Adipocyte (in vitro differentiated cells): ENCODE measurements at regions not wholly inside any gene's neighbourhood (a gene's known extent, or its start where the extent isn't known, plus 50 kb on each side); places are given as distances from the start of the nearest gene placed in this dataset.

Source experiments
- DNase-seq: peaks from one replicate; pipeline ENCODE4 v3.0.0-alpha.2; 2015; ENCODE audit warnings: low read depth
- H3K27me3 ChIP-seq: replicated peaks from 2 replicates; pipeline ENCODE4 v1.7.0; 2013; ENCODE audit warnings: mild to moderate bottlenecking, low read length, moderate library complexity; ENCODE audit not compliant: control insufficient read depth, insufficient read depth
- H3K36me3 ChIP-seq: 2 replicates; pipeline ENCODE4 v1.7.0; 2013; ENCODE audit warnings: low read length, mild to moderate bottlenecking, moderate library complexity; ENCODE audit not compliant: control insufficient read depth, insufficient read depth, severe bottlenecking
- H3K4me1 ChIP-seq: 2 replicates; pipeline ENCODE4 v1.7.0; 2013; ENCODE audit warnings: mild to moderate bottlenecking, low read length, moderate library complexity; ENCODE audit not compliant: control insufficient read depth, insufficient read depth
- H3K4me3 ChIP-seq: 2 replicates; pipeline ENCODE4 v1.7.0; 2013; ENCODE audit warnings: mild to moderate bottlenecking, low read length, moderate library complexity
- H3K9ac ChIP-seq: 2 replicates; pipeline ENCODE4 v1.7.0; 2013; ENCODE audit warnings: mild to moderate bottlenecking, low read length, moderate library complexity
- H3K9me3 ChIP-seq: 2 replicates; pipeline ENCODE4 v1.7.0; 2013; ENCODE audit warnings: mild to moderate bottlenecking, low read length, moderate library complexity; ENCODE audit not compliant: control insufficient read depth

DNA sequence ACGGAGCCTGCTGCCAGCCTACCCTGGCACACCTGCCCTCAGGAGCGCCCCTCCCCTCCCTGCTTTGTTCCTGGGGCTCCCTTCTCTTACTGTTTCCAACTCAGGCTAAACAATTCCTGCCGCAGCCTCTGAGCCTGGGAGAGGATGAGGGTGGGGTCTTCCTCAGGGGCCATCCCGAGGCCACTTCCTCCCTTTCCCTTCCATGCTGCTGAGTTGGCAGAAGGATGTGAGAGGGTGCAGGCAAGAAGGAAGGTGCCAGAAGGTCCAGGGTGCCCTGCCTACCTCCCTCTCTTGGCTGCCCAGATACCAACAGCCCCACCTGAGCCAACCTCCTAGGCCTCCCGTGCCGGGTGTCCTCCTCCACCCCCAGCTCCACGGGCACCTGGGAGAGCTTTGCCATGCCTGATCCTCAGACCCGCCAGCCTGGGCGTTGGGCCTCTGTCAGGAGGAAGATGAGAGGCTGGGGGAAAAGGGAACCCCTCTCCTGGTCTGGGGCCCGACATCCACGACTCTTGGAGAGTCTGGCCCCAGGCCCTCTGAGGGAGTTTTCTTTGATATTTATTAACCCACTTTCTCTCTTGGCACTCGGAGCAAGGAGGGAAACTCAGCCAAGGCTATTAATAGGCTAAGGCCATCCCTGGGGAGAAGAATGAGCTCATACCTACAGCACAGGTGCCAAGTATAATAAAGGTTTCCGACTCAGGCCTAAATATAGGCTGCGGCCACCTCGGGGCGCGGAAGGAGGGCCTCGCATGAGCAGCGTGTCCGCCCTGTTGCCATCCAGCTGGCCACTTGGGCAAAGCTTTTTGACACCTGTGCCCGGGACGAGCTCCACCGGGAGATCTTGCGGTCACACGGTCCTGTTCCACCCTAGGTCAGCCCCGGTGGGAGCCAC lies 232.0 kb downstream of the ENGASE start:
- no peaks in the 10 kb centered on the region for H3K9me3 ChIP-seq
- H3K36me3 ChIP-seq: no peaks in the 10 kb centered on the region
- DNase-seq: no peak
- H3K4me3 ChIP-seq: no peak overlapping the region
- H3K9ac ChIP-seq: no peak overlapping the region
- peaks cover 12% of the 10 kb centered on the region for H3K4me1 ChIP-seq
- H3K27me3 ChIP-seq: peaks cover 40% of the 10 kb centered on the region

DNA sequence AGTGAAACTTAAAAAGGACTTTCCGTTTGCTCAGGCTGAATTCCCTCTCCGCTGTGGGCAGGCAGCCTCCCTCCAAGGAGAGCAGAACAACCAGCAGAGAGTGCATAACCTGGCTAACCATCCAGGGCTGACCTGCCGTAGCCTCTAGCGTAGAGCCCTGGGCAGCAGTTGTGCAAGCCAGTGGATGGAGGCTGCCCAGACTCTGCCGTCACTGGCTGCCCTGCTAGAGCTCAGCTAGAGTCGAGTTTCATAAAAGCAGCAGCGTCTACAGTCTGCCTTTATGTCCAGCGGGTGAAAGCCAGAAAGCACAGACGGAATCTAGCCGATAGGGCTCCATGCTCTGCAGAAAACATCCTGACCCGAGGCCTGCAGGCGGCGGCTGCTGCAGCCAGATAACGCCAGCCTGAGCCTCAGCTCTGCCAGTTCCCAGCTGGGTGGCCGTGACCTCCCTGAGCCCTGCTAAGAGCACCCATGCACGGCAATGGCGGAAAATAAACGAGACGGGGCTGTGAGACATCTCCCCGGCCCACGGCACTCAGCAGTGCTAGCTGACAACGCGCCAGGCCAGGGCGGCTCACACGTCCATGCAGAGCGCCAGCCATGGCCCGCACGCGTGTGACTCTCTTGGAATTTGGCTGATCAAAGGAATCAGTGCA lies 231.3 kb downstream of the ENGASE start:
- no peaks in the 10 kb centered on the region for H3K9me3 ChIP-seq
- DNase-seq: no peak
- H3K4me1 ChIP-seq: peaks cover 12% of the 10 kb centered on the region
- no peak overlapping the region for H3K4me3 ChIP-seq
- H3K36me3 ChIP-seq: no peaks in the 10 kb centered on the region
- peaks cover 44% of the 10 kb centered on the region for H3K27me3 ChIP-seq
- no peak overlapping the region for H3K9ac ChIP-seq

GRCh38 chr17:79305376-79305767 lies 230.7 kb downstream of the ENGASE start:
- Histone ChIP-seq H3K4me1 (peaks cover 12% of the 10 kb centered on the region), H3K9me3 (no peaks in the 10 kb centered on the region), H3K9ac (no peak overlapping the region), H3K36me3 (no peaks in the 10 kb centered on the region), H3K27me3 (peaks cover 39% of the 10 kb centered on the region), H3K4me3 (no peak overlapping the region)
- DNase-seq: no peak

- H3K27me3 ChIP-seq: peaks cover 34% of the 10 kb centered on the region
- H3K9me3 ChIP-seq: no peaks in the 10 kb centered on the region
- no peak overlapping the region for H3K4me3 ChIP-seq
- no peak for DNase-seq
- H3K4me1 ChIP-seq: peaks cover 12% of the 10 kb centered on the region
- no peaks in the 10 kb centered on the region for H3K36me3 ChIP-seq
- H3K9ac ChIP-seq: no peak overlapping the region
These were observed 230.3 kb downstream of the ENGASE start for GRCh38 chr17:79304884-79305283.

DNA sequence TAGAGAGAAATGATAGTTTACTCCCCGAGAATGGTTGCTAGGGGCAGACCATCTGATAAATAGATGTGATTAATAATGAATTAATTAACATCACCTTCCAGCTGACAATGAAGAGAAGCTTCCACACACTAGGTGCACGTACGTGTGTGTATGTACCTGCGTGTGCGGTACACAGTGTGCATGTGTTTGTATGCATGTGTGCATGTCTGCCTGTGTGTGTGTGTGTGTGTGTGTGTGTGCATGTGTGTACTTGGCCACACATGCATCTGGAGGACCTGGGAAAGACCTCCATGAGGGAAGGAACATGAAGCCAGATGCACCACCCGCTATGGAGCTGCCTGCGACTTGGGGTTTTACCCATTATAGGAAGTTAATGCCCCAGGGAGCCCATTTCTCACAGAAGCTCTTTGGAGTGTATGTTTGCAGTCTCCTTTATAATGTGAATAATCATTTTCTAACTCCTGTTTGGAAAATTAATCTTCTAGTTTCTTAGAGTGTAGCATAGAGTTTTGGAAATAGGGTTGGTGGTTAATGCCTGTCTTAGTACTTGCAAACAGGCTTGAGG lies 229.1 kb downstream of the ENGASE start:
- Histone ChIP-seq H3K27me3 (peaks cover 29% of the 10 kb centered on the region), H3K36me3 (no peaks in the 10 kb centered on the region), H3K4me3 (no peak overlapping the region), H3K9ac (no peak overlapping the region), H3K9me3 (no peaks in the 10 kb centered on the region), H3K4me1 (peaks cover 12% of the 10 kb centered on the region)
- no peak for DNase-seq

- Histone ChIP-seq H3K36me3 (no peaks in the 10 kb centered on the region), H3K4me3 (no peak overlapping the region), H3K9me3 (no peaks in the 10 kb centered on the region), H3K9ac (no peak overlapping the region), H3K27me3 (peaks cover 34% of the 10 kb centered on the region), H3K4me1 (peaks cover 5% of the 10 kb centered on the region)
- no peak for DNase-seq
These were observed 226.8 kb downstream of the ENGASE start for GRCh38 chr17:79301469-79301868.

DNA sequence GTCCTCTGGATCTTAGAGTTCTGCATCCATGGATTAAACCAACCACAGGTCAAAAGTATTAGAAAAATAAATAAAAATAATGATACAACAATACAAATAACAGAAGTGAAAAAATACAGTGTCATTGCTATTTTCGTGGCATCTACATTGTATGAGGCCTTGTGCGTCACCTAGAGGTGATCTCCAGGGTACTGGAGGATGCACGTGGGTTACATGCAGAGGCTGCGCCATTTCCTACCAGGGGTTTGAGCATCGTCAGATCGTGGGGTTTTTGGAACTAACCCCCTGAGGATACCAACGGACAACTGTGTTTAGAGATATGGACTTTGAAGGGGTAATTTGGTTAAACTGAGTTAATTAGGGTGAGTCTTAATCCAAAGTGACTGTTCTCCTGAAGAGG lies 224.7 kb downstream of the ENGASE start:
- Histone ChIP-seq H3K9me3 (no peaks in the 10 kb centered on the region), H3K36me3 (no peaks in the 10 kb centered on the region), H3K27me3 (peaks cover 31% of the 10 kb centered on the region), H3K9ac (no peak overlapping the region), H3K4me3 (no peak overlapping the region), H3K4me1 (no peaks in the 10 kb centered on the region)
- no peak for DNase-seq

GRCh38 chr17:79298799-79299198 lies 224.2 kb downstream of the ENGASE start:
- H3K9ac ChIP-seq: no peak overlapping the region
- H3K9me3 ChIP-seq: no peaks in the 10 kb centered on the region
- H3K4me3 ChIP-seq: no peak overlapping the region
- no peaks in the 10 kb centered on the region for H3K36me3 ChIP-seq
- DNase-seq: no peak
- peaks cover 33% of the 10 kb centered on the region for H3K27me3 ChIP-seq
- no peaks in the 10 kb centered on the region for H3K4me1 ChIP-seq

DNA sequence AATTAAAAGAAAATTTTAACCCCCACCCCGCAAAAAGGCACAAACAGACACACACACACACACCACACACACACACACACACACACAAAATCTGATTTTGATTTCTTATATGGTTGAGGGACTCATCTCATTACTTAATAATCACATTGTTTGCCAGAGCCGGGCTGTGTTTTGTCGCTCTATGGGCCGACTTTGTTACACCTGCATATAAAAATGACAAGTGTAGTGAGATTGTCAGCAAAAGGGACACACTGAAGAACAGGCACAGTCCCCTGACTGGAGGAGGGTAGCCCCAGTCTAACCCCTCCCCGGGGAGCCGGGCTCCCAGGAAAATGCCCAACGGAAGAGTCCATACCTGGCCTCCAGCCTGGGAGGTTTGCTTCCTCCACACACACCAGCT lies 221.6 kb downstream of the ENGASE start:
- Histone ChIP-seq H3K27me3 (peaks cover 32% of the 10 kb centered on the region), H3K4me1 (no peaks in the 10 kb centered on the region), H3K9ac (no peak overlapping the region), H3K36me3 (no peaks in the 10 kb centered on the region), H3K4me3 (no peak overlapping the region), H3K9me3 (no peaks in the 10 kb centered on the region)
- no peak for DNase-seq

GRCh38 chr17:79295307-79295706 lies 220.7 kb downstream of the ENGASE start:
- no peaks in the 10 kb centered on the region for H3K9me3 ChIP-seq
- DNase-seq: no peak
- H3K9ac ChIP-seq: no peak overlapping the region
- H3K36me3 ChIP-seq: no peaks in the 10 kb centered on the region
- H3K27me3 ChIP-seq: peaks cover 35% of the 10 kb centered on the region
- H3K4me3 ChIP-seq: no peak overlapping the region
- no peaks in the 10 kb centered on the region for H3K4me1 ChIP-seq

- Histone ChIP-seq H3K9ac (no peak overlapping the region), H3K36me3 (no peaks in the 10 kb centered on the region), H3K4me1 (no peaks in the 10 kb centered on the region), H3K27me3 (peaks cover 39% of the 10 kb centered on the region), H3K4me3 (no peak overlapping the region), H3K9me3 (no peaks in the 10 kb centered on the region)
- DNase-seq: peak; percentile 39
These were observed 219.9 kb downstream of the ENGASE start for GRCh38 chr17:79294459-79295071.
